Ovary (tissue), 3 donors: ENCODE measurements at regions not wholly inside any gene's neighbourhood (a gene's known extent, or its start where the extent isn't known, plus 50 kb on each side); places are given as distances from the start of the nearest gene placed in this dataset.

Source experiments
- CTCF ChIP-seq, 3 donors: fragments of 450-650 bp in 2 of 3; fragments of 200-600 bp in 1 of 3; IDR thresholded peaks; one replicate each; pipeline versions ENCODE4 v1.5.1 to v1.8.0; 2016 to 2022; ENCODE audit warnings: antibody characterized with exemption in 3 of 3, mild to moderate bottlenecking in 1 of 3
- EP300 ChIP-seq: sonication (generic); formaldehyde crosslinking; IDR thresholded peaks from one replicate; pipeline ENCODE4 v1.6.1; 2017; ENCODE audit warnings: antibody characterized with exemption
- donor health status: DM: no; HTN: no; CAD: no.

DNA sequence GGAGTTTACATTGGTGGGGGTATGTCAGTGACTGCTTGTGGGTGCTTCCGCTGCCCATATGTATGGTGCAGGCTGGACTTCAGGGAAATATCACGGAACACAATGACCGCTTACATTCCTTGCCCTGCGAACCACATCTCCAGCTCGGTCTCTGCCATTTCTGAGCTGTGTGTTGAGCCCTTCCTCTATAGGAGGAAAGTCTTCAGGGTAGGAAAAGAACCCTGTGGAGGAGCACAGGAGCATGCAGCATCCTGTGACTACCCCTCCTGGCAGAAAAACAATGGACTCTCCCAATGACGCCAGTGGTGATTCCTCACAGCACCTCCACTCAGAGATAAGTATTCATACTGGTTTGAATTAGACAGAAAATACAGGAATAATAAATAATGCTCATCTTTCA lies 276.8 kb upstream of the MAP3K1 start:
- TF ChIP-seq CTCF (IDR thresholded peaks at IDR 0.05): no peak
- no peak for TF ChIP-seq EP300
